GM12864 (cell line): ENCODE measurements at regions not wholly inside any gene's neighbourhood (a gene's known extent, or its start where the extent isn't known, plus 50 kb on each side); places are given as distances from the start of the nearest gene placed in this dataset.

Source experiments
- DNase-seq: peaks from one replicate; pipeline ENCODE4 v3.0.0-alpha.2; 2011; ENCODE audit warnings: low read depth
- H3K4me3 ChIP-seq: 2 replicates; pipeline ENCODE4 v1.5.1; 2011; ENCODE audit warnings: mild to moderate bottlenecking, low read depth, low read length, control low read depth
- CTCF ChIP-seq: IDR thresholded peaks from 2 replicates; pipeline ENCODE4 v1.5.1; 2011; ENCODE audit warnings: low read depth, mild to moderate bottlenecking, moderate library complexity, low read length, control low read depth, inconsistent platforms; ENCODE audit errors: missing control alignments

- TF ChIP-seq CTCF, result no peak
- no peak overlapping the region for H3K4me3 ChIP-seq
- DNase-seq, result no peak
Measured at GRCh38 chr12:58521152-58521551, 399.2 kb downstream of the LRIG3 start.

- no peak for TF ChIP-seq CTCF
- DNase-seq, result no peak
- no peak overlapping the region for H3K4me3 ChIP-seq
Measured at GRCh38 chr12:58521796-58522195, 398.5 kb downstream of the LRIG3 start.

GRCh38 chr12:58523360-58523759 is 396.9 kb downstream of the LRIG3 start:
- no peak for DNase-seq
- no peak overlapping the region for H3K4me3 ChIP-seq
- no peak for TF ChIP-seq CTCF

GRCh38 chr12:58528271-58528670 is 392.0 kb downstream of the LRIG3 start:
- DNase-seq, result no peak
- no peak for TF ChIP-seq CTCF
- H3K4me3 ChIP-seq, result no peak overlapping the region

GRCh38 chr12:58529114-58529665 is 391.1 kb downstream of the LRIG3 start:
- no peak overlapping the region for H3K4me3 ChIP-seq
- TF ChIP-seq CTCF, result no peak
- no peak for DNase-seq

- TF ChIP-seq CTCF, result no peak
- DNase-seq, result no peak
- no peak overlapping the region for H3K4me3 ChIP-seq
Measured at GRCh38 chr12:58529897-58530741, 390.2 kb downstream of the LRIG3 start.

- no peak overlapping the region for H3K4me3 ChIP-seq
- DNase-seq, result no peak
- TF ChIP-seq CTCF, result no peak
Measured at GRCh38 chr12:58530742-58531062, 389.6 kb downstream of the LRIG3 start.
